GM12873 (cell line): ENCODE measurements at regions not wholly inside any gene's neighbourhood (a gene's known extent, or its start where the extent isn't known, plus 50 kb on each side); places are given as distances from the start of the nearest gene placed in this dataset.

Experiments
- CTCF ChIP-seq: IDR thresholded peaks from 2 replicates; pipeline ENCODE4 v1.5.1; 2012; ENCODE audit warnings: low read depth, mild to moderate bottlenecking, moderate library complexity, low read length, control low read depth; ENCODE audit not compliant: insufficient read depth; ENCODE audit errors: missing control alignments

GRCh38 chr5:35478856-35479682 lies 138.6 kb upstream of the SPEF2 start:
- no peak for TF ChIP-seq CTCF

GRCh38 chr5:35477911-35478310 lies 139.8 kb upstream of the SPEF2 start:
- no peak for TF ChIP-seq CTCF

- no peak for TF ChIP-seq CTCF
Observed at GRCh38 chr5:35477321-35477720, 140.3 kb upstream of the SPEF2 start.

GRCh38 chr5:35476797-35477196 lies 140.9 kb upstream of the SPEF2 start:
- no peak for TF ChIP-seq CTCF

GRCh38 chr5:35476036-35476435 lies 141.6 kb upstream of the SPEF2 start:
- TF ChIP-seq CTCF, result no peak

DNA sequence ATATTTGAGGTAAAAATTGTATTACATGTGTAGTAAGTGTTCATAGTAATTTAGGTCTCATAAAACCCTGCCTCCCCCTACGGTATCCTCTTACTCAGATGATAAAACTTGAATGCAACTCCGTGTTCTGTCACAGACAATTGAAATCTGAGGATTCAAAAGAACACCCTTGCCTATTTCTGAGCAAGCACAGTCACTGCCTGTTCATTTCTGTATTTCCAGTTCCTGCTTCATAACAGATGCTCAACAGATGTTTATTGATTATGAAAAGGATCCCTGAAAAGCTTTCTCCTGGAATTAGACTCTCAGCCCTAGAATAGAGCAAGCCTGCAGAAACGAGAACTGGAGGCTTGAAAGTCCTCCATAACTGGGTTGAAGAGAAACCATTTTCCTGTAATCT lies 144.1 kb upstream of the SPEF2 start:
- TF ChIP-seq CTCF, result no peak

GRCh38 chr5:35470866-35471265 lies 146.8 kb upstream of the SPEF2 start:
- no peak for TF ChIP-seq CTCF
